CD4-positive, CD25-positive, alpha-beta regulatory T cell (primary cell): ENCODE measurements at regions not wholly inside any gene's neighbourhood (a gene's known extent, or its start where the extent isn't known, plus 50 kb on each side); places are given as distances from the start of the nearest gene placed in this dataset.

Source experiments
- ATAC-seq, 2 donors: fragments of 150-1000 bp; cut with Tn5 transposase; one replicate each; pipeline ENCODE4 v1.10.0; 2021; ENCODE audit warnings: low read depth in 2 of 2, moderate number of reproducible peaks in 2 of 2, moderate library complexity in 1 of 2
- DNase-seq, 3 donors: peaks; one replicate each; pipeline versions ENCODE4 v3.0.0 to v3.0.0-alpha.2; 2012 to 2022; ENCODE audit warnings: mixed read lengths in 1 of 3
- H3K27ac ChIP-seq: one replicate; pipeline ENCODE4 v1.7.0; 2013; ENCODE audit warnings: mild to moderate bottlenecking, low read length; ENCODE audit not compliant: insufficient read depth, poor library complexity, severe bottlenecking
- H3K27me3 ChIP-seq: one replicate; pipeline ENCODE4 v1.7.0; 2013; ENCODE audit warnings: low read length; ENCODE audit not compliant: control insufficient read depth, insufficient read depth
- H3K36me3 ChIP-seq: one replicate; pipeline ENCODE4 v1.7.0; 2013; ENCODE audit warnings: mild to moderate bottlenecking, low read length, moderate library complexity; ENCODE audit not compliant: control insufficient read depth, insufficient read depth
- H3K4me1 ChIP-seq: 2 replicates; pipeline ENCODE4 v1.7.0; 2013; ENCODE audit warnings: mild to moderate bottlenecking, low read length; ENCODE audit not compliant: insufficient read depth, control insufficient read depth, poor library complexity, severe bottlenecking
- H3K4me3 ChIP-seq: one replicate; pipeline ENCODE4 v1.7.0; 2013; ENCODE audit warnings: low read depth, mild to moderate bottlenecking, low read length, moderate library complexity
- H3K9me3 ChIP-seq, 2 experiments: 1 replicate in 1 of 2; 2 replicates in 1 of 2; pipeline ENCODE4 v1.7.0; 2013; ENCODE audit warnings: low read length in 2 of 2, mild to moderate bottlenecking in 1 of 2, moderate library complexity in 1 of 2; ENCODE audit not compliant: control insufficient read depth in 2 of 2
- H3K27ac Mint-ChIP-seq, 3 donors: one replicate each; pipeline ENCODE4 v1.8.0; 2020 to 2022; ENCODE audit warnings: mild to moderate bottlenecking in 3 of 3, mixed read lengths in 3 of 3, moderate library complexity in 2 of 3
- H3K27me3 Mint-ChIP-seq: one replicate; pipeline ENCODE4 v1.8.0; 2022; ENCODE audit warnings: mild to moderate bottlenecking, mixed read lengths
- H3K36me3 Mint-ChIP-seq: one replicate; pipeline ENCODE4 v1.8.0; 2020; ENCODE audit warnings: mixed read lengths
- H3K4me1 Mint-ChIP-seq, 4 donors: one replicate each; pipeline ENCODE4 v1.8.0; 2020 to 2022; ENCODE audit warnings: mixed read lengths in 4 of 4, mild to moderate bottlenecking in 1 of 4
- H3K4me3 Mint-ChIP-seq, 4 donors: one replicate each; pipeline ENCODE4 v1.8.0; 2020 to 2022; ENCODE audit warnings: mild to moderate bottlenecking in 4 of 4, mixed read lengths in 4 of 4, moderate library complexity in 3 of 4
- H3K9me3 Mint-ChIP-seq, 7 donors: one replicate each; pipeline ENCODE4 v1.8.0; 2020 to 2022; ENCODE audit warnings: mixed read lengths in 7 of 7, mild to moderate bottlenecking in 3 of 7, moderate library complexity in 2 of 7

DNA sequence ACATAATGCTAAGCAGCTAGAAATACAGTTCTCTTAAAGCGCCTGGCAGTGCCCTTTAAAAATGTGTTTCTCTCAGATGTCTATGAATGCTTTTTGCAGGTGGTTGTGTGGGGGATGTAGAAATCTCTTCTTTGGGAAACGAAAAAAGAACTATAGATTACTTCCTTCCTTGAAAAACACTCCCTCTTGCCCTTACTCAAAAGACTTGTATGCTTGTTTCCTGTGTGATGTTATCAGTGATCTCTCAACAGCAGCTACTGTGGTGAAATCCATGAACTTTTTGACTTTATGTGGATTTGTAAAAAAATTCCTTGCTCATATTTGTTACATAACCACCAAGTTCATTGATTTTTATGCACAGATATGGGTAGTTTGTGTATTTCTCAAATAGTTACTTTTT, 916.5 kb downstream of the QKI start:
- Mint-ChIP-seq H3K27ac (no peak overlapping the region), H3K4me3 (no peak overlapping the region), H3K9me3 (peaks cover 0 to 12% (median 5%) of the 10 kb centered on the region in 7 donors), H3K36me3 (no peaks in the 10 kb centered on the region), H3K4me1 (no peaks in the 10 kb centered on the region), H3K27me3 (no peaks in the 10 kb centered on the region)
- DNase-seq: no peak
- H3K27me3 ChIP-seq: no peaks in the 10 kb centered on the region
- H3K4me3 ChIP-seq: no peak overlapping the region
- no peaks in the 10 kb centered on the region for H3K4me1 ChIP-seq
- H3K9me3 ChIP-seq: peaks cover 0 to 2% of the 10 kb centered on the region in 2 experiments
- no peak overlapping the region for H3K27ac ChIP-seq
- H3K36me3 ChIP-seq: no peaks in the 10 kb centered on the region
- no peak for ATAC-seq

DNA sequence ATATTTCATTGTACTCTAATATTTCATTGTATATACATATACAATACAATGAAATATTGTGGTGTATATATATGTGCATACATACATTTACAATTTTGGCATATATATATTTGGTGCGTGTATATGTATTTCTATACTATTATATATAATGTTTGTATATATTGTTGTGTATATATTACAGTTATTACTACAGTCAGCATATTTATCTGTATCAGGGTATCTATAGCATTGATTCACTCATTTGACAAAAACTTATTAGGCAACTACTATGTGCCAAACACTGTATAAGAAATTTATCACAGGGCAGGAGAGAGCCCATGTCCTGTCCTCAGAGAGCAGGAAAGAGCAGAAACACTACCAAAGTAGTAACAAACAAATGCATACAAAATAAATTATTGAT, 910.6 kb downstream of the QKI start:
- DNase-seq (no peak), ATAC-seq (no peak)
- no peaks in the 10 kb centered on the region for H3K36me3 Mint-ChIP-seq
- H3K4me1 ChIP-seq: no peaks in the 10 kb centered on the region
- no peaks in the 10 kb centered on the region for H3K27me3 ChIP-seq
- no peaks in the 10 kb centered on the region for H3K4me1 Mint-ChIP-seq
- no peaks in the 10 kb centered on the region for H3K36me3 ChIP-seq
- no peak overlapping the region for H3K4me3 ChIP-seq
- no peak overlapping the region for H3K27ac ChIP-seq
- no peak overlapping the region for H3K27ac Mint-ChIP-seq
- H3K4me3 Mint-ChIP-seq: no peak overlapping the region
- H3K9me3 ChIP-seq: peaks cover 0 to 2% of the 10 kb centered on the region in 2 experiments
- H3K9me3 Mint-ChIP-seq: peaks cover 0 to 19% (median 10%) of the 10 kb centered on the region in 7 donors
- no peaks in the 10 kb centered on the region for H3K27me3 Mint-ChIP-seq

DNA sequence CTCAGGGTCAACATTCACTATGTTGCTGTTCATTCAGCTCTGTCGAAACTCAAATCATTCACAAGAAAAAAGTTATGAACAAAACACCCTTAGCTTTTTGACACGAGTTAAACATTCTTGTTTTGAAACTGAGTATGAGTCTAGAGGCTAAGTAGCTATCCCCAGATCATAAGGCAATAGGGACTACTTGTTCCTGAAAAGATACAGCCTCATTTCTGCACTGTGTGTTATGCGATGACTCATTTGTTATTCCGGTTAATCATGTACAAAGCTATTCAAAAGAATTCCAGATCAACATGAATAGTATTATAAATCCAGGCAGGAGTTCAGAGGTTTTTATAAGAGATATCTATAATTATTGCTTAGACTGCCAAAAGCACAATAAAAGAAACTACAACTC, 908.0 kb downstream of the QKI start:
- no peaks in the 10 kb centered on the region for H3K36me3 Mint-ChIP-seq
- H3K4me3 ChIP-seq: no peak overlapping the region
- no peaks in the 10 kb centered on the region for H3K27me3 ChIP-seq
- no peaks in the 10 kb centered on the region for H3K36me3 ChIP-seq
- H3K9me3 ChIP-seq: no peaks in the 10 kb centered on the region
- H3K27ac ChIP-seq: no peak overlapping the region
- H3K4me1 ChIP-seq: no peaks in the 10 kb centered on the region
- no peak overlapping the region for H3K27ac Mint-ChIP-seq
- no peak overlapping the region for H3K4me3 Mint-ChIP-seq
- H3K4me1 Mint-ChIP-seq: no peaks in the 10 kb centered on the region
- no peak for ATAC-seq
- no peak for DNase-seq
- H3K9me3 Mint-ChIP-seq: peaks cover 6 to 19% (median 11%) of the 10 kb centered on the region in 7 donors
- no peaks in the 10 kb centered on the region for H3K27me3 Mint-ChIP-seq

DNA sequence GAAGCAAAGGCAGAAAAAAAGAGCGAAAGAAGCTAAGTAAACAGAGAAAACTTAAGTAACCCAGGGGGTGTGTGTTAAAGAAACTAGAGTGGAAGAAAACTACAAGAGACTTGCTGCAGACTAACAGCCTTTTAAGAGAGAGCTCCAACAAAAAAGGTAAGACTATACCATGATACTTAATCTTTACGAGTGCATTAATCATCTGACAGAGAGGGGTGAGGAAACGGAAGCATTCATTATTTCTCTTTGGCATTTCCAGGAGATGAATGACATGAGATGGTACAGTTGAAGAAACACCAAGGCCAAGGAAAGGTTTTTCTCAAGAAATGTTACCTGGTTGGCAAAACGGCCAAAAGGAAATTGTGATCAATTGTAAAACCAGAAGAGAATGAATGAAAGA, 906.8 kb downstream of the QKI start:
- H3K27ac ChIP-seq: no peak overlapping the region
- Mint-ChIP-seq H3K27ac (no peak overlapping the region), H3K4me1 (no peaks in the 10 kb centered on the region), H3K27me3 (no peaks in the 10 kb centered on the region), H3K9me3 (peaks cover 2 to 15% (median 10%) of the 10 kb centered on the region in 7 donors), H3K4me3 (no peak overlapping the region), H3K36me3 (no peaks in the 10 kb centered on the region)
- H3K9me3 ChIP-seq: no peaks in the 10 kb centered on the region
- no peaks in the 10 kb centered on the region for H3K36me3 ChIP-seq
- H3K4me3 ChIP-seq: no peak overlapping the region
- DNase-seq (no peak), ATAC-seq (no peak)
- no peaks in the 10 kb centered on the region for H3K4me1 ChIP-seq
- no peaks in the 10 kb centered on the region for H3K27me3 ChIP-seq

DNA sequence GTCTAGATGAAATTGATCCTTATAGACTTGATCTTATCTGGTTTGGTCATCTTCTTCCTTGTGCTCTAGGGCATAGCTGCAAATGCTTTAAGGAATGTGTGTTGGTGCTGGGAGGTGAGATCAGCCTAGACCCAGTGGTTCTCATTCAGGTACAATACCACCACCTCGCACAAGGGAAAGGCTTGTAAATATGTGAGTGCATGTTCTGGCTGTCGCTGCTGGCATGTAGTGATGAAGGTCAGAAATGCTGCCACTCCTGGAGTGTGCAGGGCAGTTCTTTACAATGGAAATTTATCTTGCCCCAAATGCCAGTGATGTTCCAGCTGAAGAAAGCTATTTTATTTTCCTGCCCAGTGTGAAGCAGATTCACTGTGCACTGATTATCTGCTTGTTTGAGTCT, 900.9 kb downstream of the QKI start:
- Histone ChIP-seq H3K27me3 (no peaks in the 10 kb centered on the region), H3K4me3 (no peak overlapping the region), H3K9me3 (no peaks in the 10 kb centered on the region), H3K36me3 (no peaks in the 10 kb centered on the region), H3K4me1 (no peaks in the 10 kb centered on the region), H3K27ac (no peak overlapping the region)
- Mint-ChIP-seq H3K4me3 (no peak overlapping the region), H3K36me3 (no peaks in the 10 kb centered on the region), H3K9me3 (peaks cover 0 to 8% (median 4%) of the 10 kb centered on the region in 7 donors), H3K27ac (no peak overlapping the region), H3K27me3 (no peaks in the 10 kb centered on the region), H3K4me1 (no peaks in the 10 kb centered on the region)
- DNase-seq (no peak), ATAC-seq (no peak)

DNA sequence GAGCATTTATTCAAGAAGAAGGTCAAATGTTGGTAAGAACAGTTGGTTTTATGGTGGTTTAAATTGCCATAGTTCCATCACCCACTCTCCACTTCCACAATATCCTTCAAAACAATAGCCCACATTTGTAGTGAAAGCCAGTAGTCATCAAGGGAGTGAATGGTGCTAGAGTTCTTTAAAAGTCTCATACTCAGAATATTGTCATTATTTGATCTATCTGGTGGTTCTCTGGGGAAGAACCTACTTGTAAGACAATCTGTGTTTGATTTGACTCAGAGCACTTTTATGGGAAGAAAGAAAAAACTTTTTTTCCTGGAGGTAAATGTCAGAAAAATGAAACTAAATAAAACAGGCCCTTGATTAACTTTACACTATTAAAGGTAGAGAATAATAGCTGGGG, 893.8 kb downstream of the QKI start:
- no peak overlapping the region for H3K4me3 Mint-ChIP-seq
- no peaks in the 10 kb centered on the region for H3K27me3 ChIP-seq
- no peaks in the 10 kb centered on the region for H3K9me3 ChIP-seq
- ATAC-seq (no peak), DNase-seq (no peak)
- no peaks in the 10 kb centered on the region for H3K27me3 Mint-ChIP-seq
- no peaks in the 10 kb centered on the region for H3K4me1 ChIP-seq
- H3K4me3 ChIP-seq: no peak overlapping the region
- no peak overlapping the region for H3K27ac ChIP-seq
- H3K36me3 ChIP-seq: no peaks in the 10 kb centered on the region
- no peaks in the 10 kb centered on the region for H3K4me1 Mint-ChIP-seq
- H3K9me3 Mint-ChIP-seq: peaks cover 0 to 12% (median 5%) of the 10 kb centered on the region in 7 donors
- H3K36me3 Mint-ChIP-seq: no peaks in the 10 kb centered on the region
- no peak overlapping the region for H3K27ac Mint-ChIP-seq

DNA sequence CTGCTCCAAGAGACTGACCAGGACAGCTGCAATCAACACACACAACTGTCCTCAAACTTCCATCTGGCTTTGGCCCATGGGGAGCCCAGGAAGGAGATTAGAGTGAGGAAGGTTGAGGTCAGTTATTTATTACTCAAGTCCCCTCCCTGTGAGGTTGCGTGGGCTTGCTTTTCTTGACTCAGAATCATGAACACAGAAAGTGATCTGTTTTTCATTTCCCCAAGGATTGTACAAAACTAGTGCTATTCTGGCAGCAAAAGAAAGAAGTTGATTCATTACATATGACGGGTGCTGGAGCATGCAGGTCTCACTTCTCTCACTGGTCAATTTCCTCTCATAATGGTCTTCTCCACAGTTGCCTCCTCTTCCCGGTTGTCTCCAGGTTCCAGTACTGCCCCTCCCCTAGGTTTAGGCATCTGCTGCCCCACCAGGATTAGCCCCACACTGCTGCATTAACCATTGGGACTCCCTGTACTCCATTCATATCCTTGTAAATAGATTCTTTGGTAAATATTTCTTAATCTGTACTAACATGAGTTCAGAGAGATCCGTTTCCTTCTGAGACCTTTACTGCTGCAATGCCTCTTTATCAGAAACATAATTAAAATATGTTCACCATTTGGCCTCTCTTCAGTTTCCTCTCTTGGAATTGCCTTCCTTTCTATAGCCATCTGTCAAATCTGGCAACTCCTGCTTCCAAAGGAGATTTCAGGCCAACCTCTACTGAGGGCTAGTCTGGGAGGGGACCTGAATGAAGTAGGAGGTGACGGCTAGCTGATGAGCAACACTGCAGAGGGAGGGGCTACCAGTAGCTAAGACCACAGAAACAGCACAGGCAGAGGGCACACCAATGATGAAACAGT, 888.8 kb downstream of the QKI start:
- no peaks in the 10 kb centered on the region for H3K9me3 ChIP-seq
- Mint-ChIP-seq H3K27me3 (no peaks in the 10 kb centered on the region), H3K36me3 (no peaks in the 10 kb centered on the region), H3K27ac (no peak overlapping the region), H3K4me3 (no peak overlapping the region), H3K9me3 (peaks cover 0 to 11% (median 8%) of the 10 kb centered on the region in 7 donors), H3K4me1 (no peaks in the 10 kb centered on the region)
- H3K27me3 ChIP-seq: no peaks in the 10 kb centered on the region
- ATAC-seq: no peak
- H3K4me3 ChIP-seq: no peak overlapping the region
- H3K36me3 ChIP-seq: no peaks in the 10 kb centered on the region
- no peak for DNase-seq
- H3K27ac ChIP-seq: no peak overlapping the region
- H3K4me1 ChIP-seq: no peaks in the 10 kb centered on the region

DNA sequence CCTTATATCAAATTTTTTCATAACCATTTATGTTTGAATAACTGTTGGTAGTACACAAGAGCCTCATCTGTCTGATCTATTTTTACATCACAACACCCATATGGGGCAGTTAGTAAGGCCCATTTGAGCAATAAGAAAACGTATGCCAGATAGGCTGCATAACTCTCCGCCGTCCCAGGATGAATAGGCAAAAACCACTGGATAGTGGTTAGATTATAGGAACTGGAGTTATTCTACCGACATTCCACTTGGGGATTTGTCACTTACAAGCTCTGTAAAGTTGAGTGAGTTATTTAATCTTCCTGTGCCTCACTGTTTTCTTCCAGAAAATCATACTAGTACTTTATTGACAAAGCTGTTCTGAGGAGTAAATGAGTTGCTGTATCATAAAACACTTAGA, 881.9 kb downstream of the QKI start:
- Histone ChIP-seq H3K9me3 (peaks cover 0 to 10% of the 10 kb centered on the region in 2 experiments), H3K27ac (no peak overlapping the region), H3K4me1 (no peaks in the 10 kb centered on the region), H3K36me3 (no peaks in the 10 kb centered on the region), H3K4me3 (no peak overlapping the region), H3K27me3 (no peaks in the 10 kb centered on the region)
- H3K36me3 Mint-ChIP-seq: no peaks in the 10 kb centered on the region
- no peak for DNase-seq
- peaks cover 0 to 8% (median 4%) of the 10 kb centered on the region in 7 donors for H3K9me3 Mint-ChIP-seq
- no peak overlapping the region for H3K27ac Mint-ChIP-seq
- H3K4me1 Mint-ChIP-seq: no peaks in the 10 kb centered on the region
- no peak for ATAC-seq
- H3K4me3 Mint-ChIP-seq: no peak overlapping the region
- H3K27me3 Mint-ChIP-seq: no peaks in the 10 kb centered on the region
